ENCODE measurements at regions not wholly inside any gene's neighbourhood (a gene's known extent, or its start where the extent isn't known, plus 50 kb on each side); places are given as distances from the start of the nearest gene placed in this dataset.

GRCh38 chr9:30688801-30689200, 1695.6 kb upstream of the ACO1 start:
- ChIA-PET POLR2A (no interaction called here), CTCF (interaction anchor here (0.6 kb wide), 1 partner anchor 19 kb away, joined by 4 read pairs; no protein-coding TSS in a partner anchor)
- ATAC-seq (no peak), DNase-seq (ENCODE audit: low read depth, low spot score) (no peak)
- TF ChIP-seq POLR2AphosphoS5 (IDR thresholded peaks at IDR 0.05; ENCODE audit: low read depth, low read length) (no peak), REST (IDR thresholded peaks at IDR 0.05; ENCODE audit: insufficient read depth in 1 of 2, low read depth in 2 of 2, low read length in 1 of 2) (no peak), TCF7L2 (IDR thresholded peaks at IDR 0.05; ENCODE audit: low read depth, low read length) (no peak), SIN3A (IDR thresholded peaks at IDR 0.05; ENCODE audit: borderline replicate concordance, insufficient read depth, low read depth, low read length) (no peak), CTCF (IDR thresholded peaks at IDR 0.05) (no peak)
- Histone ChIP-seq H3K9me3 (ENCODE audit: control insufficient read depth, insufficient read depth, low read depth, low read length) (no peaks in the 10 kb centered on the region; the same call in none of the 2 replicates), H3K27me3 (ENCODE audit: control insufficient read depth, insufficient read depth, low read length) (no peaks in the 10 kb centered on the region), H3K36me3 (ENCODE audit: control insufficient read depth, insufficient read depth, low read length) (no peaks in the 10 kb centered on the region), H3K27ac (ENCODE audit: low read length) (no peak overlapping the region), H3K4me1 (ENCODE audit: control insufficient read depth, insufficient read depth, low read length) (no peaks in the 10 kb centered on the region), H3K4me3 (ENCODE audit: low read depth in 2 of 2, low read length in 2 of 2) (no peak overlapping the region)
- no TSS peak for BruUV-seq (replicated peaks)
- intact Hi-C loops (cut with micrococcal nuclease; ENCODE audit: unreplicated experiment) (no loop called here), in situ Hi-C loops (cut with HindIII; ENCODE audit: low pct_unique_long_range_greater_than_20kb, low sequenced_read_pairs) (no loop called here)

- no peak overlapping the region for H3K4me3 ChIP-seq (ENCODE audit: low read depth in 2 of 2, low read length in 2 of 2)
- no peaks in the 10 kb centered on the region; the same call in 1 of the 2 replicates for H3K9me3 ChIP-seq (ENCODE audit: control insufficient read depth, insufficient read depth, low read depth, low read length)
- no peak for ATAC-seq
- TF ChIP-seq POLR2AphosphoS5 (IDR thresholded peaks at IDR 0.05; ENCODE audit: low read depth, low read length): no peak
- TF ChIP-seq CTCF (IDR thresholded peaks at IDR 0.05): no peak
- no peak for TF ChIP-seq TCF7L2 (IDR thresholded peaks at IDR 0.05; ENCODE audit: low read depth, low read length)
- TF ChIP-seq SIN3A (IDR thresholded peaks at IDR 0.05; ENCODE audit: borderline replicate concordance, insufficient read depth, low read depth, low read length): no peak
- no peak for TF ChIP-seq REST (IDR thresholded peaks at IDR 0.05; ENCODE audit: insufficient read depth in 1 of 2, low read depth in 2 of 2, low read length in 1 of 2)
- H3K27ac ChIP-seq (ENCODE audit: low read length): no peak overlapping the region
- no peak for DNase-seq (ENCODE audit: low read depth, low spot score)
- ChIA-PET CTCF (no interaction called here), POLR2A (no interaction called here)
- H3K36me3 ChIP-seq (ENCODE audit: control insufficient read depth, insufficient read depth, low read length): no peaks in the 10 kb centered on the region
- H3K27me3 ChIP-seq (ENCODE audit: control insufficient read depth, insufficient read depth, low read length): no peaks in the 10 kb centered on the region
- intact Hi-C loops (cut with micrococcal nuclease; ENCODE audit: unreplicated experiment) (no loop called here), in situ Hi-C loops (cut with HindIII; ENCODE audit: low pct_unique_long_range_greater_than_20kb, low sequenced_read_pairs) (no loop called here)
- no TSS peak for BruUV-seq (replicated peaks)
- H3K4me1 ChIP-seq (ENCODE audit: control insufficient read depth, insufficient read depth, low read length): no peaks in the 10 kb centered on the region
Measured at GRCh38 chr9:30697958-30698357, 1686.5 kb upstream of the ACO1 start.
